ENCODE measurements at regions not wholly inside any gene's neighbourhood (a gene's known extent, or its start where the extent isn't known, plus 50 kb on each side); places are given as distances from the start of the nearest gene placed in this dataset.

DNA sequence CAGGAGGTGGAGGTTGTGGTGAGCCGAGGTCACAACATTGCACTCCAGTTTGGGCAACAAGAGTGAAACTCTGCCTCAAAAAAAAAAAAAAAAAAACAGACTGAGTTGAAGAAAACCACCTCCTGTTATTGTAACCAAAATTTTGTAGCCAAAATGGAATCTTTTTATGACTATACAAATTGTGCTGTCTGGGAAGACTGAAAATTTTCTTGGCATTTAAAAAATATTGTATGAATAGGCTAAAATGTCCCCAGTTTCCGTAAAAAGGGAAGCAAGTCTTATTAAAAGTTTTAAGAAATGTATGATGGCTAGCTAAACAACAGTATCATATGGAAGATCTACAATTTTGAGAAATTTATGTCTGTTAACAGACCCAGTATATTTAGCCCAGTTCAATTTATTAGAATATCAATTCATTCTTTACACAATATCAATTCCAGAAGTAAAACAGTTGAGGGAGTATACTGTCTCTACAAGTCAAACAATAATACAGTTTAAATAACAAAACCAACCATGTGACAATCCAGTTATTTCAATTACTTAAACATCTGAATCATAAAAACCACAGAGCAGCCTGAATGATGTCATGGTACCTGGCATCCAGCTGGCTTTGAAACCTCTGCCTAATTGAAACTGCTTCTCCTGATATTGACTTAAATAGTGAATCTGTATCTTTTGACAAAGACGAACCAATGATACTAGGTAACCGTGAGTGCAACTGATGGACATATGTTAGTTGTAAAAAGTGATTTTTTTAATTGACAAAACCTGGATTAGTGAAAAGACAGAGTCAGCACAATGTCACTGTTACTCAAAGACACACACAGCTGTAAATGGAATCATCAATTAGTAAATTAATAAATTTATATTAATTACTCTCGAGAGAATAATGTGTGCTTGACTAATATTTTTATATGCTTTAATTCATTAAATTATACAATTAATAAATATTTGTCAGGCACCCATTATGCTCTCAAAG, 166.6 kb upstream of the MARCKS start:
- TF ChIP-seq CTCF (IDR thresholded peaks at IDR 0.05), result no peak

GRCh38 chr6:113691260-113691656, 165.9 kb upstream of the MARCKS start:
- no peak for TF ChIP-seq CTCF (IDR thresholded peaks at IDR 0.05)
- no peak overlapping the region for H3K27ac ChIP-seq
- no peak overlapping the region for H3K4me3 ChIP-seq
- no peak for DNase-seq (ENCODE audit: low spot score)

More for the DNA sequence above, 166.6 kb upstream of the MARCKS start:
- DNase-seq (ENCODE audit: low spot score), result no peak
- Histone ChIP-seq H3K4me3 (no peak overlapping the region), H3K27ac (no peak overlapping the region)

DNA sequence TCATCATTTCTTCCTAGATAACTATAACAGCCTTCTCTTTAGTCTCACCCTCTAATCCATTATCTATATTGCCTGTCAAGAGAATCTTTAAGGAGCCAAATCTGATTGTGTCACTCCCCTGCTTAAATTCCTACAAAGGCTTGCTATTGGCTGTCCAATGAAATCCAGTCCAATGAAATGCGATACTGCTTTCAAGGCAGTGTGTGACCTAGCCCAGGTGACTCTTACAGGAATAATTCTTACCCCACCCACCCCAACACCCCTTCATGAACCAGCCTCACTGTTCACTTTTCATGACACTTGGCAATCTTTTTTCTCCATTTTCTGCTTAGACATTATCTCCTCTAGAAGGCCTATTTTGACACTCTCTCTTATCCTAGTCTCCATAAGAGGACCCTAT, 163.3 kb upstream of the MARCKS start:
- TF ChIP-seq CTCF (IDR thresholded peaks at IDR 0.05), result no peak

DNA sequence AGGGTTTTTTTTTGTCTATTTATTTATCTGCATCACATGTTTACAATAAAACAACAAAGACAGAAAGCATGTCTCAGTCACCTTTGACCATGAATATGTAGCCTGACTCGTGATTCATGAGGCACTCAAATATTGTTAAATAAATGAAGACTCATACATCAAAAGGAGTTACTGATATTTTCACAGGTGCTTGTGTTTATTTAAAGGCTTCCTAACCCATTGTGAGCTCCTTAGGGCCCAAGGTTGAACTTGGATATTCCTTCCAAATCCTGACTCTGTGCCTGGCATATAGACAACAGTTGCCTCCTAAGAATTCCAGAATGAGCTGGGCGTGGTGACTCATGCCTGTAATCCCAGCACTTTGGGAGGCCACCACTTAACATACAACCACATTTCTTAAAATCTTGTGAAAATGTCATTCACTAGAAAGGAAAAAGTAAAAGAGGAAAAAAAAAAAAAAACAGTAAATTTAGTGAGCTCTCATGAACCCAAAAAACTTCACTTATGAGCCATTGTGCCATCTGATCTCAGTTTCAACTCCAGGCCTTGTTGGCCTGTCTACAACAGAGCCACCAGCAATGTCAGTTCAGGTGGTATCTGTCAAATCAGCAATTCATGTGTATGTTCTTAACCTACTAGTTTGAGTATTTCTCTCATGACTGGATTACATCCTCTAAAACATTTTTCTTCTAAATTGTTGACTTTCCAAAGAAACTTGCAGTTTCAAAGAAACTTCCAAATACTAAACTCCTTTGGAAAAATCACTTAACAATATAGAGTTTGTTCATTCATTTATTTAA, 162.7 kb upstream of the MARCKS start:
- Histone ChIP-seq H3K27ac (no peak overlapping the region), H3K4me3 (no peak overlapping the region)
- no peak for DNase-seq (ENCODE audit: low spot score)
- TF ChIP-seq CTCF (IDR thresholded peaks at IDR 0.05), result no peak

More for the DNA sequence above, 163.3 kb upstream of the MARCKS start:
- Histone ChIP-seq H3K27ac (no peak overlapping the region), H3K4me3 (no peak overlapping the region)
- DNase-seq (ENCODE audit: low spot score), result no peak

- H3K27ac ChIP-seq, result no peak overlapping the region
- no peak for TF ChIP-seq CTCF (IDR thresholded peaks at IDR 0.05)
Observed at GRCh38 chr6:113695516-113695915, 161.6 kb upstream of the MARCKS start.

GRCh38 chr6:113696960-113697359, 160.2 kb upstream of the MARCKS start:
- H3K27ac ChIP-seq, result no peak overlapping the region
- DNase-seq (ENCODE audit: low spot score), result no peak
- TF ChIP-seq CTCF (IDR thresholded peaks at IDR 0.05), result no peak
- H3K4me3 ChIP-seq, result no peak overlapping the region

More at GRCh38 chr6:113695516-113695915, 161.6 kb upstream of the MARCKS start:
- H3K4me3 ChIP-seq, result no peak overlapping the region
- DNase-seq (ENCODE audit: low spot score), result no peak
